ENCODE measurements at regions not wholly inside any gene's neighbourhood (a gene's known extent, or its start where the extent isn't known, plus 50 kb on each side); places are given as distances from the start of the nearest gene placed in this dataset.

DNA sequence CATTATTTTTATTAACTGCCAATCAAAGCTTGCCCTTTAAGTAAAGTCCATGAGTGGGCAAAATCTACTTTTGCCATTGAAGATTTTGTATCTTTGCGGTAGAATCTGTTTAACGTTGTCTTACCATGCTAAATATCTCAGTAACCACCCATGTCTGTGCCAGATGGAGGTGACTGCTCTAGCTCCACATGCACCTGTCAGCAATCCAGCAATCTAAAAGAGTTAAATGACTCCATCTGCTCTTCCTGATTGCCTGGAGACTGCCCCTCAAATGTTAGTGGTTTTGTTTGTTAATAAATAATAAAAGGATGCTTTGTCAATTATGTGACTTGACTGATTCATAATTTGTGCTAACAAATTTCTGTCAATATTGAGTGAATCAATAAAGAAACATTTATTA is 141.7 kb downstream of the RBM43 start:
- DNase-seq = no peak
- no peak overlapping the region for H2AFZ ChIP-seq (ENCODE audit: low read length)
- H3K9me3 ChIP-seq (replicated peaks; ENCODE audit: insufficient read depth, low read length) = no peaks in the 10 kb centered on the region
- no peak overlapping the region for H3K9ac ChIP-seq (ENCODE audit: low read length)
- H3K36me3 ChIP-seq (replicated peaks; ENCODE audit: insufficient read depth, low read length) = no peaks in the 10 kb centered on the region
- no peaks in the 10 kb centered on the region for H3K4me1 ChIP-seq (ENCODE audit: low read length)
- H3K9me2 ChIP-seq (replicated peaks; ENCODE audit: insufficient read depth, low read length) = no peaks in the 10 kb centered on the region
- no peak overlapping the region for H3K27ac ChIP-seq (ENCODE audit: low read length)
- no peaks in the 10 kb centered on the region for H3K27me3 ChIP-seq (replicated peaks; ENCODE audit: insufficient read depth, low read length)
- H3K79me2 ChIP-seq (ENCODE audit: low read length) = no peaks in the 10 kb centered on the region
- no peaks in the 10 kb centered on the region for H4K20me1 ChIP-seq (ENCODE audit: insufficient read depth, low read length)
- H3F3A ChIP-seq (ENCODE audit: insufficient read depth, low read length) = no peaks in the 10 kb centered on the region
- TF ChIP-seq EZH2 (optimal IDR thresholded peaks at IDR 0.05; ENCODE audit: low read depth, low read length) (no peak), EZH2phosphoT487 (IDR thresholded peaks at IDR 0.05; ENCODE audit: low read length) (no peak)
- TF ChIP-seq, protein P1, sequence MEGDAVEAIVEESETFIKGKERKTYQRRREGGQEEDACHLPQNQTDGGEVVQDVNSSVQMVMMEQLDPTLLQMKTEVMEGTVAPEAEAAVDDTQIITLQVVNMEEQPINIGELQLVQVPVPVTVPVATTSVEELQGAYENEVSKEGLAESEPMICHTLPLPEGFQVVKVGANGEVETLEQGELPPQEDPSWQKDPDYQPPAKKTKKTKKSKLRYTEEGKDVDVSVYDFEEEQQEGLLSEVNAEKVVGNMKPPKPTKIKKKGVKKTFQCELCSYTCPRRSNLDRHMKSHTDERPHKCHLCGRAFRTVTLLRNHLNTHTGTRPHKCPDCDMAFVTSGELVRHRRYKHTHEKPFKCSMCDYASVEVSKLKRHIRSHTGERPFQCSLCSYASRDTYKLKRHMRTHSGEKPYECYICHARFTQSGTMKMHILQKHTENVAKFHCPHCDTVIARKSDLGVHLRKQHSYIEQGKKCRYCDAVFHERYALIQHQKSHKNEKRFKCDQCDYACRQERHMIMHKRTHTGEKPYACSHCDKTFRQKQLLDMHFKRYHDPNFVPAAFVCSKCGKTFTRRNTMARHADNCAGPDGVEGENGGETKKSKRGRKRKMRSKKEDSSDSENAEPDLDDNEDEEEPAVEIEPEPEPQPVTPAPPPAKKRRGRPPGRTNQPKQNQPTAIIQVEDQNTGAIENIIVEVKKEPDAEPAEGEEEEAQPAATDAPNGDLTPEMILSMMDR (IDR thresholded peaks at IDR 0.05; ENCODE audit: low read length) = no peak
- H3K4me3 ChIP-seq (ENCODE audit: low read length) = no peak overlapping the region
- H3K4me2 ChIP-seq (ENCODE audit: low read depth, low read length) = no peak overlapping the region

DNA sequence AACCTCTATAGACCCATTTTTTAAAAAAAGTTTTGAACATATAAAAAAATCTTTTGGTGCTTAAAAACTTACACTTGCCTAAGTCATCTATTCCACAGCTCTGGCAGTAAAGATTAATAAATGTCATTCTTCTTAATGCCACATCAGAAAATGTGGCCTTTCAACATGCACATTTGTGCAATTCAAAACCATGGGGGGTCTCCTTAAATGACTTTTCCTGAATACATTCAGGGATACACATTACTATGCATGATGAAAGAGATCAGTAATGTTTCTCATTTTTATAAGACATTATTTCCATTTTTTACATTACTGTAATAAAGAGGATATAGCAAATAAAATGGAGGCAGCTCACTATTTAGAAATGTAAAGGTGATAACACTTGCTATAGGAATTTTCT is 142.3 kb downstream of the RBM43 start:
- DNase-seq = no peak
- Histone ChIP-seq H3F3A (ENCODE audit: insufficient read depth, low read length) (no peaks in the 10 kb centered on the region), H3K27ac (ENCODE audit: low read length) (no peak overlapping the region), H3K36me3 (replicated peaks; ENCODE audit: insufficient read depth, low read length) (no peaks in the 10 kb centered on the region), H3K27me3 (replicated peaks; ENCODE audit: insufficient read depth, low read length) (no peaks in the 10 kb centered on the region), H3K9me2 (replicated peaks; ENCODE audit: insufficient read depth, low read length) (no peaks in the 10 kb centered on the region), H3K9me3 (replicated peaks; ENCODE audit: insufficient read depth, low read length) (no peaks in the 10 kb centered on the region), H4K20me1 (ENCODE audit: insufficient read depth, low read length) (no peaks in the 10 kb centered on the region), H2AFZ (ENCODE audit: low read length) (no peak overlapping the region), H3K4me2 (ENCODE audit: low read depth, low read length) (no peak overlapping the region), H3K4me1 (ENCODE audit: low read length) (no peaks in the 10 kb centered on the region), H3K79me2 (ENCODE audit: low read length) (no peaks in the 10 kb centered on the region), H3K4me3 (ENCODE audit: low read length) (no peak overlapping the region), H3K9ac (ENCODE audit: low read length) (no peak overlapping the region)
- no peak for TF ChIP-seq EZH2phosphoT487 (IDR thresholded peaks at IDR 0.05; ENCODE audit: low read length)
- no peak for TF ChIP-seq EZH2 (optimal IDR thresholded peaks at IDR 0.05; ENCODE audit: low read depth, low read length)
- TF ChIP-seq, protein P1 (IDR thresholded peaks at IDR 0.05; ENCODE audit: low read length) = no peak

DNA sequence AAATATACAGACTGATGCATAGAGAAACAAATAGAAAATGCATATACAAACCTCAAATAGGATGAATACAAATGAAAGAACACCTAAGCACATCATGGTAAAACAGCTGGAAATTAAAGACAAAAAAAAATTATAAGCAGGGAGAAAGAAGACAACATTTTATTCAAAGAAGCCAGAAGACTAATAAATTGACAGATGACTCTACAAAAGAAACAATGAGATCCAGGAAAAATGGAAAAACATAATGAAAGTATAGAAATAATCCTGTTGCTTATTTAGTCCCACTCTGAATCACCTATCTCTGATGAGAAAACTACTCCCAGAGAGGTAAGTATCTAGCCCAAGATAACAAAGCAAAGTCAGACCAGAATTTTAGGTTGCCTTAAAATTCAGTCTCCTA is 143.4 kb downstream of the RBM43 start:
- Histone ChIP-seq H3K4me3 (ENCODE audit: low read length) (no peak overlapping the region), H2AFZ (ENCODE audit: low read length) (no peak overlapping the region), H3K27ac (ENCODE audit: low read length) (no peak overlapping the region), H3K4me1 (ENCODE audit: low read length) (no peaks in the 10 kb centered on the region), H4K20me1 (ENCODE audit: insufficient read depth, low read length) (no peaks in the 10 kb centered on the region), H3K9ac (ENCODE audit: low read length) (no peak overlapping the region), H3K4me2 (ENCODE audit: low read depth, low read length) (no peak overlapping the region), H3K27me3 (replicated peaks; ENCODE audit: insufficient read depth, low read length) (no peaks in the 10 kb centered on the region), H3K9me2 (replicated peaks; ENCODE audit: insufficient read depth, low read length) (no peaks in the 10 kb centered on the region), H3F3A (ENCODE audit: insufficient read depth, low read length) (no peaks in the 10 kb centered on the region), H3K9me3 (replicated peaks; ENCODE audit: insufficient read depth, low read length) (no peaks in the 10 kb centered on the region), H3K79me2 (ENCODE audit: low read length) (no peaks in the 10 kb centered on the region), H3K36me3 (replicated peaks; ENCODE audit: insufficient read depth, low read length) (no peaks in the 10 kb centered on the region)
- no peak for TF ChIP-seq EZH2phosphoT487 (IDR thresholded peaks at IDR 0.05; ENCODE audit: low read length)
- no peak for TF ChIP-seq EZH2 (optimal IDR thresholded peaks at IDR 0.05; ENCODE audit: low read depth, low read length)
- TF ChIP-seq, protein P1 (IDR thresholded peaks at IDR 0.05; ENCODE audit: low read length) = no peak
- no peak for DNase-seq
